ENCODE measurements at regions not wholly inside any gene's neighbourhood (a gene's known extent, or its start where the extent isn't known, plus 50 kb on each side); places are given as distances from the start of the nearest gene placed in this dataset.
A peak's percentile ranks its signal among the peaks of the same experiment; 100 is the strongest.

- peak in 1 of 14 donors; percentile 86 for DNase-seq
These were observed 69.5 kb upstream of the SSX2IP start for GRCh38 chr1:84759756-84760155.

- peak in 12 of 14 donors; percentile 13 to 98 (median 28) for DNase-seq
These were observed 68.8 kb upstream of the SSX2IP start for GRCh38 chr1:84758968-84759491.

- no peak for DNase-seq
These were observed 68.2 kb upstream of the SSX2IP start for GRCh38 chr1:84758476-84758875.

- peak in 1 of 14 donors; percentile 18 for DNase-seq
These were observed 67.0 kb upstream of the SSX2IP start for GRCh38 chr1:84757301-84757700.

- DNase-seq: no peak
These were observed 66.3 kb upstream of the SSX2IP start for GRCh38 chr1:84756455-84757082.

GRCh38 chr1:84756001-84756400, 65.7 kb upstream of the SSX2IP start:
- no peak for DNase-seq

GRCh38 chr1:84755216-84755615, 65.0 kb upstream of the SSX2IP start:
- DNase-seq: no peak

- DNase-seq: no peak
These were observed 64.1 kb upstream of the SSX2IP start for GRCh38 chr1:84754386-84754703.

- peak in 13 of 14 donors; percentile 3 to 86 (median 44) for DNase-seq
These were observed 63.5 kb upstream of the SSX2IP start for GRCh38 chr1:84753516-84754385.

- no peak for DNase-seq
These were observed 60.0 kb upstream of the SSX2IP start for GRCh38 chr1:84750110-84750730.

GRCh38 chr1:84749427-84749826, 59.2 kb upstream of the SSX2IP start:
- DNase-seq: no peak

GRCh38 chr1:84748364-84748763, 58.1 kb upstream of the SSX2IP start:
- DNase-seq: no peak

GRCh38 chr1:84745857-84746256, 55.6 kb upstream of the SSX2IP start:
- no peak for DNase-seq

GRCh38 chr1:84743896-84744295, 53.6 kb upstream of the SSX2IP start:
- DNase-seq: no peak

GRCh38 chr1:84742653-84743052, 52.4 kb upstream of the SSX2IP start:
- no peak for DNase-seq

- DNase-seq: no peak
These were observed 49.9 kb upstream of the SSX2IP start for GRCh38 chr1:84740050-84740714.
